ENCODE measurements at regions not wholly inside any gene's neighbourhood (a gene's known extent, or its start where the extent isn't known, plus 50 kb on each side); places are given as distances from the start of the nearest gene placed in this dataset.

- TF ChIP-seq ZBTB11 (tag by site-specific recombination; conservative IDR thresholded peaks at IDR 0.05; ENCODE audit: low read depth) (no peak), PRDM4 (tag by site-specific recombination; IDR thresholded peaks at IDR 0.05) (no peak), ZSCAN5A (tag by site-specific recombination; IDR thresholded peaks at IDR 0.05) (no peak)
Observed at GRCh38 chr13:106415442-106415841, 120.0 kb downstream of the EFNB2 start.
